K562 (cell line): ENCODE measurements at regions not wholly inside any gene's neighbourhood (a gene's known extent, or its start where the extent isn't known, plus 50 kb on each side); places are given as distances from the start of the nearest gene placed in this dataset.

Experiments
- BRCA1 ChIP-seq, 2 experiments: fragments of 450-650 bp in 1 of 2; sonication (generic) in 1 of 2; formaldehyde crosslinking in 1 of 2; IDR thresholded peaks; 2 replicates each; pipeline versions ENCODE4 v1.5.0 to v1.6.1; 2017 to 2020; ENCODE audit warnings: mild to moderate bottlenecking in 1 of 2, missing genetic modification reagents in 1 of 2
- CBX2 ChIP-seq: fragments of 200-600 bp; sonication (generic); IDR thresholded peaks from one replicate; pipeline ENCODE4 v1.6.1; 2012; ENCODE audit warnings: mild to moderate bottlenecking, low read length, inconsistent platforms; ENCODE audit not compliant: insufficient read depth, poor library complexity, severe bottlenecking
- ESRRB ChIP-seq: fragments of 250-450 bp; sonication (Bioruptor Pico); IDR thresholded peaks from 2 replicates; pipeline ENCODE4 v1.5.0; 2020; ENCODE audit warnings: mild to moderate bottlenecking, moderate library complexity, borderline replicate concordance
- HDAC2 ChIP-seq: fragments of 450-650 bp; IDR thresholded peaks from 2 replicates; pipeline ENCODE4 v1.6.1; 2016; ENCODE audit warnings: mild to moderate bottlenecking
- HMG20A ChIP-seq: fragments of 450-650 bp; formaldehyde crosslinking; conservative IDR thresholded peaks from 2 replicates; pipeline ENCODE4 v1.4.0; 2020; ENCODE audit warnings: mild to moderate bottlenecking, mixed read lengths
- JUND ChIP-seq, 2 experiments: IDR thresholded peaks; 2 replicates in 1 of 2; 3 replicates in 1 of 2; pipeline ENCODE4 v1.6.1; 2011; ENCODE audit warnings: borderline replicate concordance in 2 of 2, low read depth in 2 of 2, low read length in 2 of 2, improper control_type of control experiment in 1 of 2, missing biosample characterization in 1 of 2, missing genetic modification characterization in 1 of 2, missing genetic modification reagents in 1 of 2
- NCOA2 ChIP-seq, 2 experiments: fragments of 450-650 bp; IDR thresholded peaks; 2 replicates each; pipeline ENCODE4 v1.6.1; 2018; ENCODE audit warnings: mild to moderate bottlenecking in 2 of 2, moderate library complexity in 1 of 2; ENCODE audit not compliant: partially characterized antibody in 2 of 2
- NFIC ChIP-seq: fragments of 450-650 bp; IDR thresholded peaks from 2 replicates; pipeline ENCODE4 v1.6.1; 2017; ENCODE audit warnings: mild to moderate bottlenecking, inconsistent platforms
- NR2C2 ChIP-seq, 2 experiments: fragments of 200-800 bp in 1 of 2; sonication (Bioruptor generic) in 1 of 2; sonication (generic) in 1 of 2; formaldehyde crosslinking in 1 of 2; IDR thresholded peaks; 2 replicates each; pipeline versions ENCODE4 v1.6.1 to v1.8.0; 2016 to 2022; ENCODE audit warnings: mild to moderate bottlenecking in 1 of 2, missing compliant biosample characterization in 1 of 2, missing genetic modification characterization in 1 of 2, missing genetic modification reagents in 1 of 2
- PCBP1 ChIP-seq: fragments of 200-400 bp; formaldehyde crosslinking; IDR thresholded peaks from 2 replicates; pipeline ENCODE4 v1.6.1; 2018; ENCODE audit warnings: mild to moderate bottlenecking, low read depth, low read length; ENCODE audit not compliant: poor library complexity, severe bottlenecking
- RAD51 ChIP-seq: fragments of 450-650 bp; IDR thresholded peaks from 2 replicates; pipeline ENCODE4 v1.7.1; 2016; ENCODE audit warnings: low read depth, mild to moderate bottlenecking, borderline replicate concordance
- SAFB ChIP-seq: fragments of 200-400 bp; formaldehyde crosslinking; IDR thresholded peaks from 2 replicates; pipeline ENCODE4 v1.6.1; 2017; ENCODE audit warnings: low read depth, low read length, borderline replicate concordance
- SIX5 ChIP-seq, 2 experiments: IDR thresholded peaks; 2 replicates each; pipeline ENCODE4 v1.6.1; 2011; ENCODE audit warnings: low read length in 2 of 2, borderline replicate concordance in 1 of 2, low read depth in 1 of 2, mild to moderate bottlenecking in 1 of 2, moderate library complexity in 1 of 2; ENCODE audit not compliant: insufficient read depth in 1 of 2
- SMARCE1 ChIP-seq: fragments of 450-650 bp; IDR thresholded peaks from 2 replicates; pipeline ENCODE4 v1.7.1; 2016; ENCODE audit warnings: mild to moderate bottlenecking
- THRAP3 ChIP-seq: fragments of 450-650 bp; IDR thresholded peaks from 2 replicates; pipeline ENCODE4 v1.6.1; 2016; ENCODE audit warnings: mild to moderate bottlenecking, inconsistent platforms, borderline replicate concordance
- ZNF263 ChIP-seq: sonication (generic); formaldehyde crosslinking; IDR thresholded peaks from 2 replicates; pipeline ENCODE4 v1.8.0; 2022; ENCODE audit warnings: mild to moderate bottlenecking, missing genetic modification reagents, borderline replicate concordance
- ZNF354B ChIP-seq: fragments of 250-450 bp; sonication (Bioruptor Pico); IDR thresholded peaks from 2 replicates; pipeline ENCODE4 v1.4.0; 2020
- ZNF384 ChIP-seq: IDR thresholded peaks from 2 replicates; pipeline ENCODE4 v1.6.1; 2012; ENCODE audit warnings: low read depth, low read length, improper control_type of control experiment
- ZNF507 ChIP-seq: conservative IDR thresholded peaks from 2 replicates; pipeline ENCODE4 v1.6.1; 2017; ENCODE audit warnings: missing genetic modification characterization, missing compliant biosample characterization
- ZNF592 ChIP-seq: fragments of 450-650 bp; IDR thresholded peaks from 2 replicates; pipeline ENCODE4 v1.6.1; 2017; ENCODE audit warnings: antibody characterized with exemption, mild to moderate bottlenecking
- ZNF77 ChIP-seq: fragments of 250-450 bp; sonication (Bioruptor Pico); IDR thresholded peaks from 2 replicates; pipeline ENCODE4 v1.5.0; 2020
- TF ChIP-seq, protein P1 (sequence below): fragments of 450-650 bp; IDR thresholded peaks from 2 replicates; pipeline ENCODE4 v1.6.1; 2016; ENCODE audit warnings: mild to moderate bottlenecking

GRCh38 chr4:3644849-3645627 lies 112.8 kb upstream of the LRPAP1 start (continued):
- TF ChIP-seq, protein P1, sequence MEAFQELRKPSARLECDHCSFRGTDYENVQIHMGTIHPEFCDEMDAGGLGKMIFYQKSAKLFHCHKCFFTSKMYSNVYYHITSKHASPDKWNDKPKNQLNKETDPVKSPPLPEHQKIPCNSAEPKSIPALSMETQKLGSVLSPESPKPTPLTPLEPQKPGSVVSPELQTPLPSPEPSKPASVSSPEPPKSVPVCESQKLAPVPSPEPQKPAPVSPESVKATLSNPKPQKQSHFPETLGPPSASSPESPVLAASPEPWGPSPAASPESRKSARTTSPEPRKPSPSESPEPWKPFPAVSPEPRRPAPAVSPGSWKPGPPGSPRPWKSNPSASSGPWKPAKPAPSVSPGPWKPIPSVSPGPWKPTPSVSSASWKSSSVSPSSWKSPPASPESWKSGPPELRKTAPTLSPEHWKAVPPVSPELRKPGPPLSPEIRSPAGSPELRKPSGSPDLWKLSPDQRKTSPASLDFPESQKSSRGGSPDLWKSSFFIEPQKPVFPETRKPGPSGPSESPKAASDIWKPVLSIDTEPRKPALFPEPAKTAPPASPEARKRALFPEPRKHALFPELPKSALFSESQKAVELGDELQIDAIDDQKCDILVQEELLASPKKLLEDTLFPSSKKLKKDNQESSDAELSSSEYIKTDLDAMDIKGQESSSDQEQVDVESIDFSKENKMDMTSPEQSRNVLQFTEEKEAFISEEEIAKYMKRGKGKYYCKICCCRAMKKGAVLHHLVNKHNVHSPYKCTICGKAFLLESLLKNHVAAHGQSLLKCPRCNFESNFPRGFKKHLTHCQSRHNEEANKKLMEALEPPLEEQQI = no peak
- no peak for TF ChIP-seq ZNF592
- no peak for TF ChIP-seq ZNF77 (CRISPR knock-in tag)
- TF ChIP-seq SMARCE1 = no peak
- TF ChIP-seq SAFB = no peak
- no peak for TF ChIP-seq PCBP1
- no peak for TF ChIP-seq ZNF384
- no peak for TF ChIP-seq NR2C2 (CRISPR knock-in tag; IDR thresholded peaks at IDR 0.05)
- no peak for TF ChIP-seq NR2C2 (tag; IDR thresholded peaks at IDR 0.05)
- TF ChIP-seq ESRRB (CRISPR knock-in tag) = no peak
- no peak for TF ChIP-seq SIX5 (IDR thresholded peaks at IDR 0.05; ENCODE audit: borderline replicate concordance in 1 of 2, insufficient read depth in 1 of 2, low read depth in 1 of 2, low read length in 2 of 2)
- TF ChIP-seq ZNF354B (CRISPR knock-in tag) = no peak
- TF ChIP-seq NFIC = no peak
- TF ChIP-seq CBX2 = no peak
- no peak for TF ChIP-seq ZNF263 (CRISPR knock-in tag)
- TF ChIP-seq ZNF507 (tag) = no peak
- no peak for TF ChIP-seq NCOA2 (IDR thresholded peaks at IDR 0.05; ENCODE audit: partially characterized antibody in 2 of 2)
- no peak for TF ChIP-seq THRAP3
- peak; percentile 78 for TF ChIP-seq JUND (IDR thresholded peaks at IDR 0.05; ENCODE audit: borderline replicate concordance, low read depth, low read length)
- TF ChIP-seq JUND (tag; IDR thresholded peaks at IDR 0.05; ENCODE audit: borderline replicate concordance, low read depth, low read length) = peak; percentile 40; the same call in 1 of the 3 replicates
- no peak for TF ChIP-seq BRCA1 (IDR thresholded peaks at IDR 0.05)
- no peak for TF ChIP-seq BRCA1 (CRISPR knock-in tag; IDR thresholded peaks at IDR 0.05)
- TF ChIP-seq HDAC2 = no peak
- no peak for TF ChIP-seq HMG20A (CRISPR knock-in tag)
- no peak for TF ChIP-seq RAD51
